KMS-11 (cell line): ENCODE measurements at regions not wholly inside any gene's neighbourhood (a gene's known extent, or its start where the extent isn't known, plus 50 kb on each side); places are given as distances from the start of the nearest gene placed in this dataset.

ENCODE experiments used
- H2AFZ ChIP-seq: fragments of 200-600 bp; sonication (generic); 2 replicates; pipeline ENCODE4 v1.6.1; 2016; ENCODE audit warnings: antibody characterized with exemption, mixed run types, low read depth
- H3K27ac ChIP-seq: fragments of 200-600 bp; sonication (generic); 2 replicates; pipeline ENCODE4 v1.6.1; 2016; ENCODE audit warnings: mild to moderate bottlenecking, mixed run types
- H3K27me3 ChIP-seq: fragments of 200-600 bp; sonication (generic); 2 replicates; pipeline ENCODE4 v1.6.1; 2017; ENCODE audit warnings: mild to moderate bottlenecking, low read depth, mixed run types, moderate library complexity; ENCODE audit not compliant: insufficient read depth
- H3K36me3 ChIP-seq: fragments of 200-600 bp; sonication (generic); 2 replicates; pipeline ENCODE4 v1.6.1; 2017; ENCODE audit warnings: mild to moderate bottlenecking, mixed run types; ENCODE audit not compliant: insufficient read depth
- H3K4me1 ChIP-seq: fragments of 200-600 bp; sonication (generic); 2 replicates; pipeline ENCODE4 v1.6.1; 2016; ENCODE audit warnings: mild to moderate bottlenecking, low read depth, mixed run types; ENCODE audit not compliant: poor library complexity, severe bottlenecking
- H3K4me2 ChIP-seq: fragments of 200-600 bp; sonication (generic); 2 replicates; pipeline ENCODE4 v1.7.0; 2016; ENCODE audit warnings: mild to moderate bottlenecking, mixed run types
- H3K4me3 ChIP-seq: fragments of 200-600 bp; sonication (generic); IDR thresholded peaks from 2 replicates; pipeline ENCODE4 v1.6.1; 2017; ENCODE audit warnings: low read depth, low read length, mixed read lengths; ENCODE audit not compliant: insufficient read depth
- H3K79me2 ChIP-seq: fragments of 200-600 bp; sonication (generic); 2 replicates; pipeline ENCODE4 v1.6.1; 2016; ENCODE audit warnings: low read depth, mixed run types; ENCODE audit not compliant: insufficient read depth
- H3K9ac ChIP-seq: fragments of 200-600 bp; sonication (generic); 2 replicates; pipeline ENCODE4 v1.6.1; 2016; ENCODE audit warnings: mild to moderate bottlenecking, mixed run types
- H4K20me1 ChIP-seq: fragments of 200-600 bp; sonication (generic); 2 replicates; pipeline ENCODE4 v1.6.1; 2016; ENCODE audit warnings: mild to moderate bottlenecking, mixed run types; ENCODE audit not compliant: insufficient read depth
- CTCF ChIP-seq: fragments of 200-600 bp; sonication (generic); conservative IDR thresholded peaks from 2 replicates; pipeline ENCODE4 v1.6.1; 2017; ENCODE audit warnings: low read depth, mild to moderate bottlenecking, antibody characterized with exemption, low read length, moderate library complexity, mixed read lengths

- H4K20me1 ChIP-seq, result no peaks in the 10 kb centered on the region
- H3K27me3 ChIP-seq, result no peaks in the 10 kb centered on the region
- no peak overlapping the region for H2AFZ ChIP-seq
- no peak overlapping the region for H3K4me3 ChIP-seq
- H3K9ac ChIP-seq, result no peak overlapping the region
- H3K4me1 ChIP-seq, result no peaks in the 10 kb centered on the region
- no peak overlapping the region for H3K27ac ChIP-seq
- H3K36me3 ChIP-seq, result no peaks in the 10 kb centered on the region
- H3K4me2 ChIP-seq, result no peak overlapping the region
- no peak for TF ChIP-seq CTCF
- no peaks in the 10 kb centered on the region for H3K79me2 ChIP-seq
Measured at GRCh38 chr2:211128287-211128686, 571.9 kb downstream of the CPS1 start.

GRCh38 chr2:211129798-211130197, 573.4 kb downstream of the CPS1 start:
- H3K27ac ChIP-seq, result no peak overlapping the region
- H3K36me3 ChIP-seq, result no peaks in the 10 kb centered on the region
- no peaks in the 10 kb centered on the region for H4K20me1 ChIP-seq
- H3K4me3 ChIP-seq, result no peak overlapping the region
- no peak for TF ChIP-seq CTCF
- H3K9ac ChIP-seq, result no peak overlapping the region
- H3K4me2 ChIP-seq, result no peak overlapping the region
- no peaks in the 10 kb centered on the region for H3K4me1 ChIP-seq
- H3K79me2 ChIP-seq, result no peaks in the 10 kb centered on the region
- H3K27me3 ChIP-seq, result no peaks in the 10 kb centered on the region
- no peak overlapping the region for H2AFZ ChIP-seq

- Histone ChIP-seq H3K79me2 (no peaks in the 10 kb centered on the region), H4K20me1 (no peaks in the 10 kb centered on the region), H3K27ac (no peak overlapping the region), H3K4me3 (no peak overlapping the region), H3K4me2 (no peak overlapping the region), H3K4me1 (no peaks in the 10 kb centered on the region), H3K36me3 (no peaks in the 10 kb centered on the region), H3K9ac (no peak overlapping the region), H2AFZ (no peak overlapping the region), H3K27me3 (no peaks in the 10 kb centered on the region)
- no peak for TF ChIP-seq CTCF
Measured at GRCh38 chr2:211132046-211132445, 575.6 kb downstream of the CPS1 start.

- no peak overlapping the region for H3K4me3 ChIP-seq
- TF ChIP-seq CTCF, result no peak
- H3K79me2 ChIP-seq, result no peaks in the 10 kb centered on the region
- no peaks in the 10 kb centered on the region for H3K4me1 ChIP-seq
- H3K4me2 ChIP-seq, result no peak overlapping the region
- no peak overlapping the region for H2AFZ ChIP-seq
- no peaks in the 10 kb centered on the region for H3K27me3 ChIP-seq
- H3K9ac ChIP-seq, result no peak overlapping the region
- H3K36me3 ChIP-seq, result no peaks in the 10 kb centered on the region
- no peak overlapping the region for H3K27ac ChIP-seq
- no peaks in the 10 kb centered on the region for H4K20me1 ChIP-seq
Measured at GRCh38 chr2:211132573-211132972, 576.2 kb downstream of the CPS1 start.

- Histone ChIP-seq H3K4me2 (no peak overlapping the region), H3K79me2 (no peaks in the 10 kb centered on the region), H3K4me1 (no peaks in the 10 kb centered on the region), H4K20me1 (no peaks in the 10 kb centered on the region), H2AFZ (no peak overlapping the region), H3K27me3 (no peaks in the 10 kb centered on the region), H3K9ac (no peak overlapping the region), H3K4me3 (no peak overlapping the region), H3K36me3 (no peaks in the 10 kb centered on the region), H3K27ac (no peak overlapping the region)
- TF ChIP-seq CTCF, result no peak
Measured at GRCh38 chr2:211133766-211134165, 577.4 kb downstream of the CPS1 start.
